Nephron progenitor cell (in vitro differentiated cells): ENCODE measurements at regions not wholly inside any gene's neighbourhood (a gene's known extent, or its start where the extent isn't known, plus 50 kb on each side); places are given as distances from the start of the nearest gene placed in this dataset.

Experiments
- DNase-seq: peaks from one replicate; pipeline ENCODE4 v3.0.0; 2021
- H3K27ac Mint-ChIP-seq: 2 replicates; pipeline ENCODE4 v1.8.0; 2021; ENCODE audit warnings: mild to moderate bottlenecking, moderate library complexity, mixed read lengths
- H3K27me3 Mint-ChIP-seq: 2 replicates; pipeline ENCODE4 v1.8.0; 2021; ENCODE audit warnings: mild to moderate bottlenecking, low read depth, mixed read lengths; ENCODE audit not compliant: poor library complexity
- H3K36me3 Mint-ChIP-seq: 2 replicates; pipeline ENCODE4 v1.8.0; 2021; ENCODE audit warnings: low read depth, mixed read lengths
- H3K4me1 Mint-ChIP-seq: 2 replicates; pipeline ENCODE4 v1.8.0; 2021; ENCODE audit warnings: mixed read lengths
- H3K4me3 Mint-ChIP-seq: 2 replicates; pipeline ENCODE4 v1.8.0; 2021; ENCODE audit warnings: mild to moderate bottlenecking, moderate library complexity, mixed read lengths
- H3K9me3 Mint-ChIP-seq: 2 replicates; pipeline ENCODE4 v1.8.0; 2021; ENCODE audit warnings: mild to moderate bottlenecking, moderate library complexity, mixed read lengths
- TF ChIP-seq, protein P1 (sequence below): fragments of 200-600 bp; sonication (generic); IDR thresholded peaks from 2 replicates; pipeline ENCODE4 v1.5.0; 2021; ENCODE audit warnings: antibody characterized with exemption

- Mint-ChIP-seq H3K27me3 (no peaks in the 10 kb centered on the region), H3K9me3 (peaks cover 33% of the 10 kb centered on the region), H3K4me1 (no peaks in the 10 kb centered on the region), H3K4me3 (no peak overlapping the region), H3K36me3 (no peaks in the 10 kb centered on the region), H3K27ac (no peak overlapping the region)
- DNase-seq, result no peak
- TF ChIP-seq, protein P1, sequence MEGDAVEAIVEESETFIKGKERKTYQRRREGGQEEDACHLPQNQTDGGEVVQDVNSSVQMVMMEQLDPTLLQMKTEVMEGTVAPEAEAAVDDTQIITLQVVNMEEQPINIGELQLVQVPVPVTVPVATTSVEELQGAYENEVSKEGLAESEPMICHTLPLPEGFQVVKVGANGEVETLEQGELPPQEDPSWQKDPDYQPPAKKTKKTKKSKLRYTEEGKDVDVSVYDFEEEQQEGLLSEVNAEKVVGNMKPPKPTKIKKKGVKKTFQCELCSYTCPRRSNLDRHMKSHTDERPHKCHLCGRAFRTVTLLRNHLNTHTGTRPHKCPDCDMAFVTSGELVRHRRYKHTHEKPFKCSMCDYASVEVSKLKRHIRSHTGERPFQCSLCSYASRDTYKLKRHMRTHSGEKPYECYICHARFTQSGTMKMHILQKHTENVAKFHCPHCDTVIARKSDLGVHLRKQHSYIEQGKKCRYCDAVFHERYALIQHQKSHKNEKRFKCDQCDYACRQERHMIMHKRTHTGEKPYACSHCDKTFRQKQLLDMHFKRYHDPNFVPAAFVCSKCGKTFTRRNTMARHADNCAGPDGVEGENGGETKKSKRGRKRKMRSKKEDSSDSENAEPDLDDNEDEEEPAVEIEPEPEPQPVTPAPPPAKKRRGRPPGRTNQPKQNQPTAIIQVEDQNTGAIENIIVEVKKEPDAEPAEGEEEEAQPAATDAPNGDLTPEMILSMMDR, result no peak
These were observed 1370.3 kb upstream of the CITED2 start for GRCh38 chr6:140744659-140745320.

- H3K9me3 Mint-ChIP-seq, result no peaks in the 10 kb centered on the region
- H3K36me3 Mint-ChIP-seq, result no peaks in the 10 kb centered on the region
- no peaks in the 10 kb centered on the region for H3K4me1 Mint-ChIP-seq
- no peaks in the 10 kb centered on the region for H3K27me3 Mint-ChIP-seq
- no peak for DNase-seq
- H3K4me3 Mint-ChIP-seq, result no peak overlapping the region
- H3K27ac Mint-ChIP-seq, result no peak overlapping the region
- TF ChIP-seq, protein P1, result no peak
These were observed 1361.8 kb upstream of the CITED2 start for GRCh38 chr6:140736231-140736630.

GRCh38 chr6:140732991-140733390 is 1358.5 kb upstream of the CITED2 start:
- Mint-ChIP-seq H3K4me3 (no peak overlapping the region), H3K4me1 (no peaks in the 10 kb centered on the region), H3K27me3 (no peaks in the 10 kb centered on the region), H3K36me3 (no peaks in the 10 kb centered on the region), H3K27ac (no peak overlapping the region), H3K9me3 (no peaks in the 10 kb centered on the region)
- no peak for DNase-seq
- TF ChIP-seq, protein P1, result no peak

- H3K9me3 Mint-ChIP-seq, result no peaks in the 10 kb centered on the region
- DNase-seq, result no peak
- no peaks in the 10 kb centered on the region for H3K27me3 Mint-ChIP-seq
- H3K4me3 Mint-ChIP-seq, result no peak overlapping the region
- H3K27ac Mint-ChIP-seq, result no peak overlapping the region
- H3K36me3 Mint-ChIP-seq, result no peaks in the 10 kb centered on the region
- no peaks in the 10 kb centered on the region for H3K4me1 Mint-ChIP-seq
- TF ChIP-seq, protein P1, result no peak
These were observed 1357.7 kb upstream of the CITED2 start for GRCh38 chr6:140732155-140732554.

DNA sequence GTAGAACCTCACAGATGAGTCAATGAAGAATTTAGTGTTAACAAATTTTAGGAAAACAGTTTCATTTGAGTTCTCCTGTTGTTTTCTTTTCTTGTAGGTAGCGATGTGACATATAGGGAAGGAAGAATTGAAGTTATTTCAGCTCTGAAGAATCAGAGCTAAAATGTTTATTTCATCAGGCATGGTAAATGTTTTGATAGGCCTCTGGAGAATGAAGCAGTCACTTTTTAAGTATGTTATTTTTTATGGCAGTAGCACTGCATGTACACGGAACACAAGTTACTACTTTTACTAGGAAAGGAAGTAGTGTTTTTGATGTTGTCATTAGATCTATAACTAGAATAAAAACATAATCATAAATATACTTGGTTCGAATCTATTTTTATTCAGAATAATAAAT is 1357.3 kb upstream of the CITED2 start:
- TF ChIP-seq, protein P1, result no peak
- no peak overlapping the region for H3K4me3 Mint-ChIP-seq
- H3K36me3 Mint-ChIP-seq, result no peaks in the 10 kb centered on the region
- H3K27me3 Mint-ChIP-seq, result no peaks in the 10 kb centered on the region
- no peaks in the 10 kb centered on the region for H3K4me1 Mint-ChIP-seq
- no peak overlapping the region for H3K27ac Mint-ChIP-seq
- H3K9me3 Mint-ChIP-seq, result no peaks in the 10 kb centered on the region
- no peak for DNase-seq

- Mint-ChIP-seq H3K4me3 (no peak overlapping the region), H3K36me3 (no peaks in the 10 kb centered on the region), H3K27ac (no peak overlapping the region), H3K4me1 (no peaks in the 10 kb centered on the region), H3K27me3 (no peaks in the 10 kb centered on the region), H3K9me3 (no peaks in the 10 kb centered on the region)
- no peak for DNase-seq
- TF ChIP-seq, protein P1, result no peak
These were observed 1355.1 kb upstream of the CITED2 start for GRCh38 chr6:140729521-140729920.
